ENCODE measurements at regions not wholly inside any gene's neighbourhood (a gene's known extent, or its start where the extent isn't known, plus 50 kb on each side); places are given as distances from the start of the nearest gene placed in this dataset.

GRCh38 chr1:163973586-163973985 is 585.4 kb upstream of the PBX1 start:
- TF ChIP-seq POLR2AphosphoS5 (IDR thresholded peaks at IDR 0.05; ENCODE audit: low read depth, low read length) (no peak), POLR2A (IDR thresholded peaks at IDR 0.05; ENCODE audit: low read depth, low read length) (no peak)

Data from GM12892 (cell line).